ENCODE measurements at regions not wholly inside any gene's neighbourhood (a gene's known extent, or its start where the extent isn't known, plus 50 kb on each side); places are given as distances from the start of the nearest gene placed in this dataset.

DNA sequence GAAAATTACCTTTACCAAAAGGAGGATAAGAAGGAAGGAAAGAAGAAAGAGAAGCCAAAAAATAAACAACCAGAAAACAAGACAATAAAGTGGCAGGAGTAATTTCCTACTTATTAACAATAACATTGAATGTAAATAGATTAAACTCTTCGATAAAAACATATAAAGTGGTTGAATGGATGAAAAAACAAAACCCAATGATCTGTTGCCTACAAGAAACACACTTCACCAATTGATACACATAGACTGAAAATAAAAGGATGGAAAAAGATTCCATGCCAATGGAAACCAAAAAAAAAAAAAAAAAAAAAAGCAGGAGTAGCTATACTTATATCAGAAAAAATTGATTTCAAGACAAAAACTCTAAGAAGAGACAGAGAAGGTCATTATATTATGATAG lies 518.9 kb downstream of the BCKDHB start:
- TF ChIP-seq, protein P1, sequence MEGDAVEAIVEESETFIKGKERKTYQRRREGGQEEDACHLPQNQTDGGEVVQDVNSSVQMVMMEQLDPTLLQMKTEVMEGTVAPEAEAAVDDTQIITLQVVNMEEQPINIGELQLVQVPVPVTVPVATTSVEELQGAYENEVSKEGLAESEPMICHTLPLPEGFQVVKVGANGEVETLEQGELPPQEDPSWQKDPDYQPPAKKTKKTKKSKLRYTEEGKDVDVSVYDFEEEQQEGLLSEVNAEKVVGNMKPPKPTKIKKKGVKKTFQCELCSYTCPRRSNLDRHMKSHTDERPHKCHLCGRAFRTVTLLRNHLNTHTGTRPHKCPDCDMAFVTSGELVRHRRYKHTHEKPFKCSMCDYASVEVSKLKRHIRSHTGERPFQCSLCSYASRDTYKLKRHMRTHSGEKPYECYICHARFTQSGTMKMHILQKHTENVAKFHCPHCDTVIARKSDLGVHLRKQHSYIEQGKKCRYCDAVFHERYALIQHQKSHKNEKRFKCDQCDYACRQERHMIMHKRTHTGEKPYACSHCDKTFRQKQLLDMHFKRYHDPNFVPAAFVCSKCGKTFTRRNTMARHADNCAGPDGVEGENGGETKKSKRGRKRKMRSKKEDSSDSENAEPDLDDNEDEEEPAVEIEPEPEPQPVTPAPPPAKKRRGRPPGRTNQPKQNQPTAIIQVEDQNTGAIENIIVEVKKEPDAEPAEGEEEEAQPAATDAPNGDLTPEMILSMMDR (IDR thresholded peaks at IDR 0.05; ENCODE audit: low read depth, low read length, poor library complexity, severe bottlenecking), result no peak
- TF ChIP-seq EZH2phosphoT487 (IDR thresholded peaks at IDR 0.05; ENCODE audit: borderline replicate concordance, low read length), result no peak

Measured in DOHH2 (cell line).